A549 (cell line): ENCODE measurements at regions not wholly inside any gene's neighbourhood (a gene's known extent, or its start where the extent isn't known, plus 50 kb on each side); places are given as distances from the start of the nearest gene placed in this dataset.

Experiments used
- ATAC-seq, 2 experiments: fragments of 200-7000 bp in 1 of 2; fragments of >200 bp in 1 of 2; cut with Nextera tagmentation in 1 of 2; cut with Tn5 transposase in 1 of 2; 3 replicates each; pipeline versions ENCODE4 v1.8.0 to v1.9.1; 2018 to 2020; ENCODE audit warnings: mild to moderate bottlenecking in 1 of 2, moderate library complexity in 1 of 2
- CTCF ChIA-PET: fragments of 300-600 bp; sonication (Branson Sonifier 250); formaldehyde crosslinking; extraction: SDS; loops from one replicate; lab custom pipeline; 2021; ENCODE audit warnings: antibody characterized with exemption, inconsistent platforms; lab: Yijun Ruan, JAX
- POLR2A ChIA-PET: fragments of 350-600 bp; formaldehyde crosslinking; extraction: SDS; loops from one replicate; lab custom pipeline; 2021; ENCODE audit warnings: antibody characterized with exemption, inconsistent platforms; lab: Yijun Ruan, JAX
- DNase-seq, 2 experiments: peaks; one replicate each; pipeline versions ENCODE4 v3.0.0 to v3.0.0-alpha.2; 2011 to 2016; ENCODE audit warnings: low read depth in 1 of 2, low spot score in 1 of 2
- FAIRE-seq: peaks from 2 replicates; lab custom pipeline; 2011; peaks lifted over from hg19 to GRCh38; lab: Jason Lieb, UNC
- H3K27ac ChIP-seq, 2 experiments: fragments of >200 bp; sonication (Bioruptor Twin); formaldehyde crosslinking; 3 replicates each; pipeline ENCODE4 v1.5.1; 2016 to 2017
- H3K4me1 ChIP-seq: fragments of >200 bp; sonication (Bioruptor Twin); formaldehyde crosslinking; 3 replicates; pipeline ENCODE4 v1.6.1; 2016
- H3K4me2 ChIP-seq: fragments of >200 bp; sonication (Bioruptor Twin); formaldehyde crosslinking; 3 replicates; pipeline ENCODE4 v1.6.1; 2016
- H3K4me3 ChIP-seq: fragments of >200 bp; sonication (Bioruptor Twin); formaldehyde crosslinking; 3 replicates; pipeline ENCODE4 v1.5.1; 2016
- H3K9me3 ChIP-seq: fragments of >200 bp; sonication (Bioruptor Twin); formaldehyde crosslinking; 3 replicates; pipeline ENCODE4 v1.6.1; 2016
- ATOH8 ChIP-seq: fragments of 250-450 bp; sonication (Bioruptor Pico); IDR thresholded peaks from 2 replicates; pipeline ENCODE4 v1.5.0; 2020; ENCODE audit warnings: low read depth, mild to moderate bottlenecking, moderate library complexity
- BCL3 ChIP-seq: fragments of >200 bp; sonication (Bioruptor Twin); formaldehyde crosslinking; IDR thresholded peaks from 3 replicates; pipeline ENCODE4 v1.6.1; 2016
- CEBPB ChIP-seq, 2 experiments: fragments of >200 bp in 1 of 2; sonication (Bioruptor Twin) in 1 of 2; formaldehyde crosslinking in 1 of 2; IDR thresholded peaks; 2 replicates each; pipeline ENCODE4 v1.6.1; 2012 to 2016
- CHD4 ChIP-seq: fragments of 200-600 bp; sonication (generic); IDR thresholded peaks from 2 replicates; pipeline ENCODE4 v1.6.1; 2016; ENCODE audit warnings: antibody characterized with exemption, mild to moderate bottlenecking, borderline replicate concordance
- EP300 ChIP-seq, 2 experiments: fragments of >200 bp; sonication (Bioruptor Twin); formaldehyde crosslinking; IDR thresholded peaks; 2 replicates in 1 of 2; 3 replicates in 1 of 2; pipeline ENCODE4 v1.6.1; 2016 to 2017
- FOSB ChIP-seq: fragments of 250-450 bp; sonication (Bioruptor Pico); IDR thresholded peaks from 2 replicates; pipeline ENCODE4 v1.5.0; 2020; ENCODE audit warnings: mild to moderate bottlenecking, moderate library complexity
- HDAC2 ChIP-seq: fragments of 200-600 bp; sonication (generic); IDR thresholded peaks from 2 replicates; pipeline ENCODE4 v1.6.1; 2016
- HEYL ChIP-seq: fragments of 250-450 bp; sonication (Bioruptor Pico); IDR thresholded peaks from 2 replicates; pipeline ENCODE4 v1.8.0; 2021; ENCODE audit warnings: mild to moderate bottlenecking, moderate library complexity
- HMGXB4 ChIP-seq: fragments of 250-450 bp; sonication (Bioruptor Pico); IDR thresholded peaks from 2 replicates; pipeline ENCODE4 v1.5.0; 2021; ENCODE audit warnings: mild to moderate bottlenecking, moderate library complexity, borderline replicate concordance
- HOXA7 ChIP-seq: fragments of 250-450 bp; sonication (Bioruptor Pico); IDR thresholded peaks from 2 replicates; pipeline ENCODE4 v1.5.0; 2020; ENCODE audit warnings: mild to moderate bottlenecking, moderate library complexity
- HOXB5 ChIP-seq: fragments of 250-450 bp; sonication (Bioruptor Pico); IDR thresholded peaks from 2 replicates; pipeline ENCODE4 v1.5.0; 2020; ENCODE audit warnings: mild to moderate bottlenecking, moderate library complexity
- KDM5A ChIP-seq: fragments of 200-600 bp; sonication (generic); IDR thresholded peaks from 2 replicates; pipeline ENCODE4 v1.6.1; 2016; ENCODE audit warnings: antibody characterized with exemption, mild to moderate bottlenecking
- MAZ ChIP-seq: fragments of 150-350 bp; IDR thresholded peaks from 2 replicates; pipeline ENCODE4 v1.6.1; 2014; ENCODE audit warnings: antibody characterized with exemption, low read depth, low read length, borderline replicate concordance
- NFE2L2 ChIP-seq: fragments of 150-350 bp; conservative IDR thresholded peaks from 2 replicates; pipeline ENCODE4 v1.6.1; 2014; ENCODE audit warnings: low read length
- NPAS2 ChIP-seq: fragments of 250-450 bp; sonication (Bioruptor Pico); IDR thresholded peaks from 2 replicates; pipeline ENCODE4 v1.8.0; 2022; ENCODE audit warnings: mild to moderate bottlenecking, moderate library complexity, borderline replicate concordance
- NR3C1 ChIP-seq: fragments of >200 bp; sonication (Bioruptor Twin); formaldehyde crosslinking; IDR thresholded peaks from 3 replicates; pipeline ENCODE4 v1.6.1; 2017
- PHF8 ChIP-seq: fragments of 200-600 bp; sonication (generic); IDR thresholded peaks from 2 replicates; pipeline ENCODE4 v1.6.1; 2016; ENCODE audit warnings: low read depth, mild to moderate bottlenecking, antibody characterized with exemption, moderate library complexity, borderline replicate concordance
- POLR2AphosphoS2 ChIP-seq: conservative IDR thresholded peaks from 2 replicates; pipeline ENCODE4 v1.6.1; 2012; ENCODE audit warnings: low read length, improper control_type of control experiment, inconsistent platforms
- TFCP2L1 ChIP-seq: fragments of 250-450 bp; sonication (Bioruptor Pico); IDR thresholded peaks from 2 replicates; pipeline ENCODE4 v1.5.0; 2021; ENCODE audit warnings: mild to moderate bottlenecking
- TP53 ChIP-seq: fragments of 250-450 bp; sonication (Bioruptor Pico); IDR thresholded peaks from 2 replicates; pipeline ENCODE4 v1.5.0; 2021; ENCODE audit warnings: mild to moderate bottlenecking, moderate library complexity
- USF2 ChIP-seq: fragments of 450-650 bp; IDR thresholded peaks from 2 replicates; pipeline ENCODE4 v1.6.1; 2014; ENCODE audit warnings: antibody characterized with exemption
- ZNF302 ChIP-seq: fragments of 250-450 bp; sonication (Bioruptor Pico); IDR thresholded peaks from 2 replicates; pipeline ENCODE4 v1.9.0; 2021; ENCODE audit warnings: inconsistent platforms, mild to moderate bottlenecking, moderate library complexity
- ZSCAN20 ChIP-seq: fragments of 250-450 bp; sonication (Bioruptor Pico); IDR thresholded peaks from 2 replicates; pipeline ENCODE4 v1.8.0; 2022; ENCODE audit warnings: mild to moderate bottlenecking, moderate library complexity
- WGBS: methylation state at CpG from one replicate; pipeline ENCODE4 v1.1.6; 2017; ENCODE audit errors: missing lambda C conversion rate; 5-methylcytosine and 5-hydroxymethylcytosine counted together
- TF ChIP-seq, protein P1 (sequence below): IDR thresholded peaks from 2 replicates; pipeline ENCODE4 v1.6.1; 2012
- TF ChIP-seq, protein P2 (sequence below): IDR thresholded peaks from 2 replicates; pipeline ENCODE4 v1.6.1; 2012; ENCODE audit warnings: low read depth, borderline replicate concordance
- TF ChIP-seq, protein P3 (sequence below): fragments of >200 bp; sonication (Bioruptor Twin); formaldehyde crosslinking; IDR thresholded peaks from 3 replicates; pipeline ENCODE4 v1.5.1; 2016
- TF ChIP-seq, protein P4 (sequence below): fragments of 150-350 bp; IDR thresholded peaks from 2 replicates; pipeline ENCODE4 v1.6.1; 2014; ENCODE audit warnings: low read depth, mild to moderate bottlenecking, low read length

DNA sequence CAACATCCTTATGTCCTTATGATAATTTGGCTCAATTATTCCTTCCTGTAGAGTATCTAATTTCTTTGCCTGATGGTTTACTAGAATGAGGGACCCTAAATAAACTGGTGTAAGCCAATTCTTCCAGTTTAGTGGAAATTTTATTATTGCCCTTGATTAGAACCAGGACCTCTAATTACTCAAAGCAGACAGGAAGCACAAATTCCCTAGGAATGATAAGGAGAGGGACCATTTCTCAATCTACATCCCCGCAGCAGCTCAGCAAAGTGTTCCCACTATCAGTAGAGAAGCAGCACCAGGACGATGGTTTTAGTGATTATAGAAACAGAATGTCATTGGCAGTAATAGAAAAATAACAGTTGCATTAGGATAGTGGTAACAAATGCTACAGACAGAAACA is 97.1 kb downstream of the PLPPR4 start:
- no peaks in the 10 kb centered on the region for H3K9me3 ChIP-seq
- no peak for TF ChIP-seq ZSCAN20 (CRISPR knock-in tag)
- TF ChIP-seq TFCP2L1 (CRISPR knock-in tag), result no peak
- TF ChIP-seq HEYL (CRISPR knock-in tag), result no peak
- TF ChIP-seq POLR2AphosphoS2, result no peak
- TF ChIP-seq ZNF302 (CRISPR knock-in tag), result no peak
- TF ChIP-seq CHD4, result no peak
- no peak for TF ChIP-seq USF2
- TF ChIP-seq HOXB5 (CRISPR knock-in tag), result no peak
- TF ChIP-seq KDM5A, result no peak
- no peak for TF ChIP-seq EP300 (IDR thresholded peaks at IDR 0.05)
- CTCF ChIA-PET, result no interaction called here
- no peak overlapping the region for H3K4me3 ChIP-seq
- WGBS, result 24% methylated on average over 2 of the region's 2 CpGs
- H3K4me2 ChIP-seq, result no peak overlapping the region
- no peak for DNase-seq
- H3K4me1 ChIP-seq, result no peaks in the 10 kb centered on the region
- FAIRE-seq, result no peak
- no peak overlapping the region for H3K27ac ChIP-seq
- no peak for ATAC-seq
- POLR2A ChIA-PET, result no interaction called here

DNA sequence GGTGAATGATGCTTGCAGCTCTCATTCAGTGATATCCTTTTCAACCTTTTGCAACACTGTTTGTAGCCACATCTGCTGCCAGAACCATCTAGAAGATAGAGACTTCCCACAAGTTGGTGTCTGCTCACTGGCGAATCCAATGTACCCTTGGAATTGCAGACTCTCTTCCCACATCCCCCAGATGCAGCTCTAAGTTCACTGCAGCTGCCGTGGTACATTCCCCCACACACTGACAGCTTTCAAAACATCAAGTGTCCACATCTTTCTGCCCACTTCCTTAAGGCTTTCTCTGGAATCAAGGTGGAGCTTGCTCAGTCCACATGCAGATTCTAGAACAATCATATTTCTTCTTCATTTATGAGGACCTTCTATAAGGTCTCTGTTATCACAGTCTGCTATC is 99.2 kb downstream of the PLPPR4 start:
- no peak overlapping the region for H3K27ac ChIP-seq
- no peak overlapping the region for H3K4me3 ChIP-seq
- CTCF ChIA-PET, result no interaction called here
- H3K9me3 ChIP-seq, result no peaks in the 10 kb centered on the region
- no peak overlapping the region for H3K4me2 ChIP-seq
- DNase-seq (no peak), ATAC-seq (no peak)
- TF ChIP-seq MAZ, result no peak
- no peak for TF ChIP-seq TP53 (CRISPR knock-in tag)
- no peak for TF ChIP-seq POLR2AphosphoS2
- TF ChIP-seq, protein P1, sequence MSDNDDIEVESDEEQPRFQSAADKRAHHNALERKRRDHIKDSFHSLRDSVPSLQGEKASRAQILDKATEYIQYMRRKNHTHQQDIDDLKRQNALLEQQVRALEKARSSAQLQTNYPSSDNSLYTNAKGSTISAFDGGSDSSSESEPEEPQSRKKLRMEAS, result no peak
- TF ChIP-seq, protein P2, sequence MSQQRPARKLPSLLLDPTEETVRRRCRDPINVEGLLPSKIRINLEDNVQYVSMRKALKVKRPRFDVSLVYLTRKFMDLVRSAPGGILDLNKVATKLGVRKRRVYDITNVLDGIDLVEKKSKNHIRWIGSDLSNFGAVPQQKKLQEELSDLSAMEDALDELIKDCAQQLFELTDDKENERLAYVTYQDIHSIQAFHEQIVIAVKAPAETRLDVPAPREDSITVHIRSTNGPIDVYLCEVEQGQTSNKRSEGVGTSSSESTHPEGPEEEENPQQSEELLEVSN, result no peak
- TF ChIP-seq, protein P3, sequence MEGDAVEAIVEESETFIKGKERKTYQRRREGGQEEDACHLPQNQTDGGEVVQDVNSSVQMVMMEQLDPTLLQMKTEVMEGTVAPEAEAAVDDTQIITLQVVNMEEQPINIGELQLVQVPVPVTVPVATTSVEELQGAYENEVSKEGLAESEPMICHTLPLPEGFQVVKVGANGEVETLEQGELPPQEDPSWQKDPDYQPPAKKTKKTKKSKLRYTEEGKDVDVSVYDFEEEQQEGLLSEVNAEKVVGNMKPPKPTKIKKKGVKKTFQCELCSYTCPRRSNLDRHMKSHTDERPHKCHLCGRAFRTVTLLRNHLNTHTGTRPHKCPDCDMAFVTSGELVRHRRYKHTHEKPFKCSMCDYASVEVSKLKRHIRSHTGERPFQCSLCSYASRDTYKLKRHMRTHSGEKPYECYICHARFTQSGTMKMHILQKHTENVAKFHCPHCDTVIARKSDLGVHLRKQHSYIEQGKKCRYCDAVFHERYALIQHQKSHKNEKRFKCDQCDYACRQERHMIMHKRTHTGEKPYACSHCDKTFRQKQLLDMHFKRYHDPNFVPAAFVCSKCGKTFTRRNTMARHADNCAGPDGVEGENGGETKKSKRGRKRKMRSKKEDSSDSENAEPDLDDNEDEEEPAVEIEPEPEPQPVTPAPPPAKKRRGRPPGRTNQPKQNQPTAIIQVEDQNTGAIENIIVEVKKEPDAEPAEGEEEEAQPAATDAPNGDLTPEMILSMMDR, result no peak
- TF ChIP-seq PHF8, result no peak
- no peak for TF ChIP-seq NPAS2 (CRISPR knock-in tag)
- no peak for TF ChIP-seq TFCP2L1 (CRISPR knock-in tag)
- no peak for TF ChIP-seq FOSB (CRISPR knock-in tag)
- TF ChIP-seq HMGXB4 (CRISPR knock-in tag), result no peak
- no peak for TF ChIP-seq NFE2L2
- no peak for TF ChIP-seq HDAC2
- no peak for TF ChIP-seq HOXA7 (CRISPR knock-in tag)
- no peak for TF ChIP-seq CEBPB (IDR thresholded peaks at IDR 0.05)
- no peak for TF ChIP-seq BCL3
- no peak for TF ChIP-seq NR3C1
- no peak for TF ChIP-seq HEYL (CRISPR knock-in tag)
- TF ChIP-seq, protein P4, sequence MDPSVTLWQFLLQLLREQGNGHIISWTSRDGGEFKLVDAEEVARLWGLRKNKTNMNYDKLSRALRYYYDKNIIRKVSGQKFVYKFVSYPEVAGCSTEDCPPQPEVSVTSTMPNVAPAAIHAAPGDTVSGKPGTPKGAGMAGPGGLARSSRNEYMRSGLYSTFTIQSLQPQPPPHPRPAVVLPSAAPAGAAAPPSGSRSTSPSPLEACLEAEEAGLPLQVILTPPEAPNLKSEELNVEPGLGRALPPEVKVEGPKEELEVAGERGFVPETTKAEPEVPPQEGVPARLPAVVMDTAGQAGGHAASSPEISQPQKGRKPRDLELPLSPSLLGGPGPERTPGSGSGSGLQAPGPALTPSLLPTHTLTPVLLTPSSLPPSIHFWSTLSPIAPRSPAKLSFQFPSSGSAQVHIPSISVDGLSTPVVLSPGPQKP, result no peak
- TF ChIP-seq ATOH8 (CRISPR knock-in tag), result no peak
- TF ChIP-seq, all 56 proteins: peak for 0
- no peak for FAIRE-seq
- 13% methylated on average over 2 of the region's 2 CpGs for WGBS
- H3K4me1 ChIP-seq, result no peaks in the 10 kb centered on the region
- POLR2A ChIA-PET, result no interaction called here
